ENCODE measurements at regions not wholly inside any gene's neighbourhood (a gene's known extent, or its start where the extent isn't known, plus 50 kb on each side); places are given as distances from the start of the nearest gene placed in this dataset.

DNA sequence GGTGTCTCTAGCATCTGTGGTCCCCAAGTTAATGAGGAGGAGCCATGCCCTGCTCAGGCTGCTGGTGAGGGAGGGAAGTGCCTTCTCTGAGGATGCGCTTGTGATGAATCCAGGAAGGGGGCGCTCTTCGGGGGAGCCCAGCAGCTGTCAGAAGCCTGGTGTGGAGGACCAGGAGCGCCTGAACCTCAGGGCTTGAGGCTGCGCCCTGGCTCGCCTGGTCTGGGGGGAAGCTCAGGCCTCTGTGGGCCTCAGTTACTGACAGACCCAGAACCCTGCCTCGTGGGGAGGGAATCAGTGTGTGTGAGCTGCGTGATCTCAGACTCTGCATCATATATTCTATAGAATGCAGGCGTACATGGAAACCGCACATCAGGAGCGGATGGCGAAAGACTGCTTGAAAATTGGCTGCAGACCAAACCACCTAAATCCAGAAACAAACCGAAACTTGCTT is 126.1 kb downstream of the SEC14L1 start:
- WGBS, 2 donors (ENCODE audit: low coverage in 1 of 2), result 78 to 83% methylated on average over 4 to 12 of the region's 13 CpGs
- intact Hi-C loops (cut with DNase I; ENCODE audit: low total_unique reads), result no loop called here
- no peak overlapping the region for H3K27ac ChIP-seq
- TF ChIP-seq POLR2AphosphoS5 (IDR thresholded peaks at IDR 0.05) (no peak), CTCF (IDR thresholded peaks at IDR 0.05) (no peak), EP300 (IDR thresholded peaks at IDR 0.05; ENCODE audit: low read depth) (no peak)
- no peaks in the 10 kb centered on the region for H3K4me1 ChIP-seq
- no peaks in the 10 kb centered on the region for H3K27me3 ChIP-seq
- no peak overlapping the region for H3K4me3 ChIP-seq
- no peak for DNase-seq
- H3K9me3 ChIP-seq, result no peaks in the 10 kb centered on the region
- H3K36me3 ChIP-seq, result no peaks in the 10 kb centered on the region
- in situ Hi-C loops (cut with MboI; ENCODE audit: low pct_ligation_motif_present in 1 of 4, low pct_unique_long_range_greater_than_20kb in 1 of 4, low sequenced_read_pairs in 3 of 4), result loop anchor here in 2 of 4 donors (25.0 kb wide), 1 partner anchor 405 kb away; the partner anchor contains the start of gene MGAT5B (in 2 of the 2)

DNA sequence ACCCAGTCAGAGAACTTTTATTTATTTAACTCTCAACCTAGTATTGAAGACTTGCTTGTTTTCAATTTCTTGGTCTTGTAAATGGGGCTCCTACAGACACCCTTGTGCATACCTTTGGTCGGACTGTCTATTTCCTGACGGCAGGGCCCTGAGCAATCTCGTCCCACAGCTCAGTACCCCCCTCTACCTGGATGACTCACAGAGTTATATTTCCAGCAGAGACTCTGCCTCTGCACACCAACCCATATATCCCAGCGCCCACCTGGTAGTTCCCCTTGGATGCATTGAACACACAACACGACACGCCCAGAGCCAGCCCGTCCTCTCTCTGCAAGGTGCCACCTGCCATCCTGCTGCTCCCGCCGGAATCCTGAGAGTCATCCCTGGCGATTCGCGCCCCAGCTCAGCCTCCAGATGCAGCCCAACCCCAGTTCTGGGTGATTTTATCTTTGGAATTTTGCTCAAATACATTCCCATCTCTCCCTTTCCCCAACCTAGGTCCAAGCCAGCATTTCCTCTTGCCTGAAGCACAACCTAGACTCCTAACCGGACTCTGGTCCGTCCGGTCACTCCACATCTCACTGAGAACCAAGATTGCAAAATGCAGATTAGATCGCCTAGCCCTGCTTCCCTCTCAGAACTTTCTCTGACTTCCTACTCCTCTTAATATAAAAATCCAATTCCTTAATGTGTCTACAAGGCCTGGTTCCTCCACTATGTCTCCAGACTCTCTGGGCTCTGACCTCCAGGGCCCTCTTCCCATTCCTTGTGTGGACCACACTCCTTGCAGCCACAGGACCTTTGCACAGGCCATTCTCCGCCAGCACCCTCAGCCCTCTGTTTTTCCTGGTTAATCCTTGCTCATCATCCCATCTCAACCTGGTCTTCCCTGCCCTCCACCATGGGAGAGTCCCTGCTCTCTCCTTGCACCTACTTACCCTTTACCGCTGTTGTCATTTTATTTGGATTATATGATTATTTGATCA is 129.2 kb downstream of the SEC14L1 start:
- no peak for TF ChIP-seq CTCF (IDR thresholded peaks at IDR 0.05)
- no peak for TF ChIP-seq EP300 (IDR thresholded peaks at IDR 0.05; ENCODE audit: low read depth)
- TF ChIP-seq POLR2AphosphoS5 (IDR thresholded peaks at IDR 0.05), result no peak
- no peak for TF ChIP-seq POLR2A (IDR thresholded peaks at IDR 0.05)
- H3K27me3 ChIP-seq, result no peaks in the 10 kb centered on the region
- intact Hi-C loops (cut with DNase I; ENCODE audit: low total_unique reads) (no loop called here), in situ Hi-C loops (cut with MboI; ENCODE audit: low pct_ligation_motif_present in 1 of 4, low pct_unique_long_range_greater_than_20kb in 1 of 4, low sequenced_read_pairs in 3 of 4) (loop anchor here in 2 of 4 donors (25.0 kb wide), 1 partner anchor 408 kb away; the partner anchor contains the start of gene MGAT5B (in 2 of the 2))
- 87 to 88% methylated on average over 14 to 18 of the region's 18 CpGs for WGBS, 2 donors (ENCODE audit: low coverage in 1 of 2)
- no peak overlapping the region for H3K4me3 ChIP-seq
- no peaks in the 10 kb centered on the region for H3K36me3 ChIP-seq
- H3K9me3 ChIP-seq, result no peaks in the 10 kb centered on the region
- no peak overlapping the region for H3K27ac ChIP-seq
- no peak for DNase-seq
- H3K4me1 ChIP-seq, result no peaks in the 10 kb centered on the region

DNA sequence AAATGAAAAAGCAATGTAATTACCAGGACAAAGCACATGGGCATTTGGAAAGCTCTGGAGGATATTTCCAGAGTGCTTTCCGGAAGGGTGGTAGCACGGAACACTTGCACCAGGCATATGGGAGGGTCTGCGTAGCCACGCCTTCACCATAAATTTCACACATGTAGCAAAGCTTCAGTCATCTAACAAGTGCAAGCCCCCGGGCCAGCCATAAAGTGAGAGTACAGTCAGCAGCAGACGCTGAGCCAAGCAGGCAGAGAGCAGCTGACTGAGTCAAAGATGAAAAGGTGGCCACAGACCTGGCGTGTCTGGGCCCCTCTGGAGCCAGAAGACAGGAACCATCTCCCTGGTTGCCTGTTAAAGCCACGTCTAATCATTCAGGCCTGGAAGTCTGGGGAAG is 130.6 kb downstream of the SEC14L1 start:
- H3K27ac ChIP-seq, result no peak overlapping the region
- TF ChIP-seq EP300 (IDR thresholded peaks at IDR 0.05; ENCODE audit: low read depth) (no peak), CTCF (IDR thresholded peaks at IDR 0.05) (no peak), POLR2AphosphoS5 (IDR thresholded peaks at IDR 0.05) (no peak), POLR2A (IDR thresholded peaks at IDR 0.05) (no peak)
- 88 to 89% methylated on average over 4 to 8 of the region's 8 CpGs for WGBS, 2 donors (ENCODE audit: low coverage in 1 of 2)
- intact Hi-C loops (cut with DNase I; ENCODE audit: low total_unique reads), result no loop called here
- DNase-seq, result no peak
- no peaks in the 10 kb centered on the region for H3K36me3 ChIP-seq
- H3K27me3 ChIP-seq, result no peaks in the 10 kb centered on the region
- no peaks in the 10 kb centered on the region for H3K4me1 ChIP-seq
- no peaks in the 10 kb centered on the region for H3K9me3 ChIP-seq
- in situ Hi-C loops (cut with MboI; ENCODE audit: low pct_ligation_motif_present in 1 of 4, low pct_unique_long_range_greater_than_20kb in 1 of 4, low sequenced_read_pairs in 3 of 4), result loop anchor here in 2 of 4 donors (25.0 kb wide), 1 partner anchor 409 kb away; the partner anchor contains the start of gene MGAT5B (in 2 of the 2)
- H3K4me3 ChIP-seq, result no peak overlapping the region

- Histone ChIP-seq H3K4me1 (no peaks in the 10 kb centered on the region), H3K36me3 (no peaks in the 10 kb centered on the region), H3K4me3 (no peak overlapping the region), H3K9me3 (no peaks in the 10 kb centered on the region), H3K27ac (no peak overlapping the region), H3K27me3 (no peaks in the 10 kb centered on the region)
- intact Hi-C loops (cut with DNase I; ENCODE audit: low total_unique reads), result no loop called here
- in situ Hi-C loops (cut with MboI; ENCODE audit: low pct_ligation_motif_present in 1 of 4, low pct_unique_long_range_greater_than_20kb in 1 of 4, low sequenced_read_pairs in 3 of 4), result loop anchor here in 2 of 4 donors (25.0 kb wide), 1 partner anchor 411 kb away; the partner anchor contains the start of gene MGAT5B (in 2 of the 2)
- WGBS, 2 donors (ENCODE audit: low coverage in 1 of 2), result 91% methylated on average over 7 of the region's 7 CpGs; no CpG with 5 or more reads in 1 of the 2 donors
- TF ChIP-seq EP300 (IDR thresholded peaks at IDR 0.05; ENCODE audit: low read depth), result no peak
- TF ChIP-seq POLR2A (IDR thresholded peaks at IDR 0.05), result no peak
- no peak for TF ChIP-seq POLR2AphosphoS5 (IDR thresholded peaks at IDR 0.05)
- no peak for TF ChIP-seq CTCF (IDR thresholded peaks at IDR 0.05)
- no peak for DNase-seq
Measured at GRCh38 chr17:77273397-77274085, 132.8 kb downstream of the SEC14L1 start.

Data from transverse colon (tissue), 4 donors.